Esophagus (tissue), 2 donors: ENCODE measurements at regions not wholly inside any gene's neighbourhood (a gene's known extent, or its start where the extent isn't known, plus 50 kb on each side); places are given as distances from the start of the nearest gene placed in this dataset.
"Not testable (repeated sequence)": the region's sequence is repeated elsewhere in the genome, so short reads cannot be mapped to it uniquely, and the experiment has no call there.

Experiments used
- H3K27ac ChIP-seq, 2 donors: one replicate each; pipeline ENCODE4 v1.5.1; 2013; ENCODE audit warnings: low read depth in 2 of 2, mild to moderate bottlenecking in 2 of 2, inconsistent platforms in 1 of 2, low read length in 1 of 2, moderate library complexity in 1 of 2
- H3K27me3 ChIP-seq, 2 donors: one replicate each; pipeline ENCODE4 v1.6.1; 2013; ENCODE audit warnings: low read length in 2 of 2, control low read depth in 1 of 2, mild to moderate bottlenecking in 1 of 2; ENCODE audit not compliant: insufficient read depth in 2 of 2, control insufficient read depth in 1 of 2
- H3K36me3 ChIP-seq, 2 donors: one replicate each; pipeline ENCODE4 v1.6.1; 2013; ENCODE audit warnings: low read length in 1 of 2; ENCODE audit not compliant: control insufficient read depth in 2 of 2, insufficient read depth in 2 of 2
- H3K4me1 ChIP-seq, 2 donors: one replicate each; pipeline ENCODE4 v1.6.1; 2013; ENCODE audit warnings: low read length in 1 of 2; ENCODE audit not compliant: control insufficient read depth in 2 of 2, insufficient read depth in 2 of 2
- H3K4me3 ChIP-seq, 2 donors: one replicate each; pipeline ENCODE4 v1.5.1; 2013; ENCODE audit warnings: low read length in 2 of 2, mild to moderate bottlenecking in 2 of 2, low read depth in 1 of 2, moderate library complexity in 1 of 2
- H3K9me3 ChIP-seq, 2 donors: one replicate each; pipeline ENCODE4 v1.6.1; 2013; ENCODE audit warnings: mild to moderate bottlenecking in 2 of 2, low read depth in 1 of 2, low read length in 1 of 2, moderate library complexity in 1 of 2; ENCODE audit not compliant: control insufficient read depth in 2 of 2, insufficient read depth in 1 of 2
- WGBS, 2 donors: extraction: QIAGEN DNeasy Blood & Tissue Kit; methylation state at CpG; one replicate each; pipeline ENCODE4 v1.1.7; 2013; 5-methylcytosine and 5-hydroxymethylcytosine counted together
- donor health status: healthy with polysubstance abuse.
- donor health status: Bipolar disorder and iron deficiency.

- no peaks in the 10 kb centered on the region for H3K36me3 ChIP-seq
- no peak overlapping the region for H3K4me3 ChIP-seq
- H3K4me1 ChIP-seq: no peaks in the 10 kb centered on the region
- no peaks in the 10 kb centered on the region for H3K27me3 ChIP-seq
- H3K9me3 ChIP-seq: peaks cover 3 to 4% of the 10 kb centered on the region in 2 donors
- no peak overlapping the region for H3K27ac ChIP-seq
Measured at GRCh38 chr10:31675726-31676125, 252.9 kb downstream of the ARHGAP12 start.

- Histone ChIP-seq H3K27ac (no peak overlapping the region), H3K4me3 (no peak overlapping the region), H3K36me3 (no peaks in the 10 kb centered on the region), H3K9me3 (peaks cover 0 to 4% of the 10 kb centered on the region in 2 donors), H3K27me3 (no peaks in the 10 kb centered on the region), H3K4me1 (no peaks in the 10 kb centered on the region)
- WGBS, 2 donors: 40 to 57% methylated on average over 1 of the region's 1 CpG
Measured at GRCh38 chr10:31669357-31669756, 259.3 kb downstream of the ARHGAP12 start.

- no peaks in the 10 kb centered on the region for H3K9me3 ChIP-seq
- H3K36me3 ChIP-seq: no peaks in the 10 kb centered on the region
- H3K4me3 ChIP-seq: no peak overlapping the region
- no peaks in the 10 kb centered on the region for H3K27me3 ChIP-seq
- no peaks in the 10 kb centered on the region for H3K4me1 ChIP-seq
- H3K27ac ChIP-seq: no peak overlapping the region
Measured at GRCh38 chr10:31668326-31668725, 260.3 kb downstream of the ARHGAP12 start.

- not testable (repeated sequence) for H3K4me3 ChIP-seq, H3K27me3 ChIP-seq, H3K36me3 ChIP-seq, H3K27ac ChIP-seq, H3K4me1 ChIP-seq, H3K9me3 ChIP-seq
- 92 to 93% methylated on average over 3 of the region's 3 CpGs for WGBS, 2 donors
Measured at GRCh38 chr10:31665764-31666279, 262.8 kb downstream of the ARHGAP12 start.

GRCh38 chr10:31664803-31665202 is 263.8 kb downstream of the ARHGAP12 start:
- no peak overlapping the region for H3K27ac ChIP-seq
- WGBS, 2 donors: 74 to 76% methylated on average over 5 of the region's 5 CpGs

DNA sequence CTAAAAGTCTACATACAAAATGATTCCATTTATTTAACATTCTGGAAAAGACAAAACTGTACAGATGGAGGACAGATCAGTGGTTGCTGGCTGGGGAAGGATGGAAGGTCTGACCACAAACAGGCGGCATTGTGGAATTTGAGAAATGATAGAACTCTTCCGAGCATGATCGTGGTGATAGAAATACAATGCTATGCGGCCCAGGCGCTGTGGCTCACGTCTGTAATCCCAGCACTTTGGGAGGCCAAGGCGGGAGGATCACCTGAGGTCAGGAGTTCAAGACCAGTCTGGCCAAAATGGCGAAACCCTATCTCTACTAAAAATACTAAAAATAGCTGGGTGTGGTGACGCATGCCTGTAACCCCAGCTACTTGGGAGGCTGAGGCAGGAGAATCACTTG is 264.6 kb downstream of the ARHGAP12 start:
- H3K4me3 ChIP-seq: not testable (repeated sequence)

More at GRCh38 chr10:31664803-31665202, 263.8 kb downstream of the ARHGAP12 start:
- Histone ChIP-seq H3K4me3 (no peak overlapping the region), H3K9me3 (no peaks in the 10 kb centered on the region), H3K36me3 (no peaks in the 10 kb centered on the region), H3K27me3 (no peaks in the 10 kb centered on the region), H3K4me1 (no peaks in the 10 kb centered on the region)

DNA sequence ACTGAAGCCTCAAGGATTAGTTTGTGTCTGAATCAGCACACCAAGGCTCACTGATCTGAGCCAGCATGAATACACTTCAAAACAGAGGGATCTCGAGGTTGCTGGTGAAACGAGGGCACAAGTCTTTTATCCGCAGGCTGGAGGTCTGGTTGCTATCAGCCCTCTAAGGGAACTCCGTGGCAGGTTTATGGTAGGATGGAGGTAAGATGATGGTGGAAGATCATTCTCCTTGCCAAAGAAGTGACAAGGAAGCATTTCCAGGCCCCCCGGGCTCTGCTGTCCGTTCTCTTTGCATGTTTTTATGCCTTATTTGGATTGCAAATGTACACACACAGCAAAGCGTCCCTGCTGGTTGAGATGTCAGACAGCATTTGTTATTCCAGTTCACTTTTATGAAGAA is 268.3 kb downstream of the ARHGAP12 start:
- no peaks in the 10 kb centered on the region for H3K9me3 ChIP-seq
- WGBS, 2 donors: 63 to 68% methylated on average over 7 of the region's 7 CpGs
- H3K36me3 ChIP-seq: no peaks in the 10 kb centered on the region
- H3K27me3 ChIP-seq: no peaks in the 10 kb centered on the region
- H3K4me1 ChIP-seq: no peaks in the 10 kb centered on the region
- H3K4me3 ChIP-seq: no peak overlapping the region
- H3K27ac ChIP-seq: peak overlapping the region in 1 of 2 donors; percentile 1

More for the DNA sequence above, 264.6 kb downstream of the ARHGAP12 start:
- H3K36me3 ChIP-seq, H3K27me3 ChIP-seq, H3K27ac ChIP-seq, H3K9me3 ChIP-seq, H3K4me1 ChIP-seq: not testable (repeated sequence)
- WGBS, 2 donors: 88 to 90% methylated on average over 9 of the region's 9 CpGs

GRCh38 chr10:31659665-31660064 is 269.0 kb downstream of the ARHGAP12 start:
- no peaks in the 10 kb centered on the region for H3K27me3 ChIP-seq
- no peak overlapping the region for H3K4me3 ChIP-seq
- no peaks in the 10 kb centered on the region for H3K9me3 ChIP-seq
- WGBS, 2 donors: 65 to 84% methylated on average over 4 of the region's 4 CpGs
- no peaks in the 10 kb centered on the region for H3K36me3 ChIP-seq
- H3K27ac ChIP-seq: peak overlapping the region in 1 of 2 donors; percentile 1
- H3K4me1 ChIP-seq: no peaks in the 10 kb centered on the region

GRCh38 chr10:31657434-31657872 is 271.2 kb downstream of the ARHGAP12 start:
- no peaks in the 10 kb centered on the region for H3K9me3 ChIP-seq
- no peaks in the 10 kb centered on the region for H3K27me3 ChIP-seq
- H3K27ac ChIP-seq: no peak overlapping the region
- WGBS, 2 donors: 61 to 73% methylated on average over 2 of the region's 2 CpGs
- H3K4me1 ChIP-seq: no peaks in the 10 kb centered on the region
- H3K4me3 ChIP-seq: no peak overlapping the region
- no peaks in the 10 kb centered on the region for H3K36me3 ChIP-seq

GRCh38 chr10:31656851-31657433 is 271.7 kb downstream of the ARHGAP12 start:
- H3K27me3 ChIP-seq: no peaks in the 10 kb centered on the region
- no peak overlapping the region for H3K4me3 ChIP-seq
- H3K27ac ChIP-seq: no peak overlapping the region
- no peaks in the 10 kb centered on the region for H3K9me3 ChIP-seq
- WGBS, 2 donors: 10 to 22% methylated on average over 1 of the region's 1 CpG
- no peaks in the 10 kb centered on the region for H3K4me1 ChIP-seq
- no peaks in the 10 kb centered on the region for H3K36me3 ChIP-seq
